ENCODE measurements at regions not wholly inside any gene's neighbourhood (a gene's known extent, or its start where the extent isn't known, plus 50 kb on each side); places are given as distances from the start of the nearest gene placed in this dataset.

DNA sequence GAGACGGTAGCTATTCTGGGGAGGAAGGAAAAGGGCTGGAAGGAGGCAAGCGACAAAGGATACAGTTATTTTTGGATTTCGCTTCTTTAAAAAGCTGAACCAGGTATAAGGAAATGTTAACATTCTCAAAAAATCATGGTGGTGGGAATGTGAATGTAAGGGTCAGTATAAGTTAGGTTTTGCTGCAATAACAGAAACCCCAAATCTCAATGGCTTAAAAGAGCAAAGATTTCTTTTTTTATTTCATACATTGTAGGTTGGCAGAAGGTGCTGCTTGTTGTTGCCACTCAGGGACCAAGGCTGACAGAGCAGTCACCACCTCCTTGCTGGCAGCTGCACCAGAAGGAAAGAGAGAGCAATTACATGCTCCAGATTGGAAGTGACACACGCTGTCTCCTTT lies 176.3 kb upstream of the LPP start:
- Mint-ChIP-seq H3K36me3 (ENCODE audit: low read depth) (peaks cover 4% of the 10 kb centered on the region; the same call in 1 of the 2 replicates), H3K27ac (no peak overlapping the region), H3K4me1 (ENCODE audit: low read depth) (peaks cover 21% of the 10 kb centered on the region), H3K9me3 (peaks cover 4% of the 10 kb centered on the region), H3K4me3 (no peak overlapping the region), H3K27me3 (ENCODE audit: insufficient read depth) (no peaks in the 10 kb centered on the region)
- no peak for DNase-seq
- TF ChIP-seq, protein P1, sequence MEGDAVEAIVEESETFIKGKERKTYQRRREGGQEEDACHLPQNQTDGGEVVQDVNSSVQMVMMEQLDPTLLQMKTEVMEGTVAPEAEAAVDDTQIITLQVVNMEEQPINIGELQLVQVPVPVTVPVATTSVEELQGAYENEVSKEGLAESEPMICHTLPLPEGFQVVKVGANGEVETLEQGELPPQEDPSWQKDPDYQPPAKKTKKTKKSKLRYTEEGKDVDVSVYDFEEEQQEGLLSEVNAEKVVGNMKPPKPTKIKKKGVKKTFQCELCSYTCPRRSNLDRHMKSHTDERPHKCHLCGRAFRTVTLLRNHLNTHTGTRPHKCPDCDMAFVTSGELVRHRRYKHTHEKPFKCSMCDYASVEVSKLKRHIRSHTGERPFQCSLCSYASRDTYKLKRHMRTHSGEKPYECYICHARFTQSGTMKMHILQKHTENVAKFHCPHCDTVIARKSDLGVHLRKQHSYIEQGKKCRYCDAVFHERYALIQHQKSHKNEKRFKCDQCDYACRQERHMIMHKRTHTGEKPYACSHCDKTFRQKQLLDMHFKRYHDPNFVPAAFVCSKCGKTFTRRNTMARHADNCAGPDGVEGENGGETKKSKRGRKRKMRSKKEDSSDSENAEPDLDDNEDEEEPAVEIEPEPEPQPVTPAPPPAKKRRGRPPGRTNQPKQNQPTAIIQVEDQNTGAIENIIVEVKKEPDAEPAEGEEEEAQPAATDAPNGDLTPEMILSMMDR (IDR thresholded peaks at IDR 0.05) = no peak

- TF ChIP-seq, protein P1 (IDR thresholded peaks at IDR 0.05) = no peak
Measured at GRCh38 chr3:187978433-187979011, 175.4 kb upstream of the LPP start.

DNA sequence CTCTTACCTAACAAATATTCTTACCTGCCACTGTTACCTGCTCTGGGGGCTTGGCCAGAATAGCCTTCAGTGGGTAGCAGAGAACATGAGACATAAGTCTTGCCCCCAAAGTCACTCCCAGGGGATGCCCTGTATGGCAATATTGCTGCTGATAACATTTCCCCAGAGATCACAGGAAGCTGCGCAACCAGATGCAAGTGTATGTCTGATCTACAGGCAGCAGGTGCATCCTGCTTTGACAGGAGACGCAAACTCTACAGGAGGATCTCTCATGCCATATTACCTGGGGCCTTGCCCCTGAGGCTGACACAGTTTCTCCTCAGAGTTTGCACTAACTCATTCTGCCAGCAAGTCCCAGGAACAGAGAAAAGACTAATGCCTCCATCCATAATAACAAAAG lies 174.4 kb upstream of the LPP start:
- no peak overlapping the region for H3K4me3 Mint-ChIP-seq
- H3K27ac Mint-ChIP-seq = no peak overlapping the region
- peaks cover 4% of the 10 kb centered on the region for H3K9me3 Mint-ChIP-seq
- no peaks in the 10 kb centered on the region for H3K27me3 Mint-ChIP-seq (ENCODE audit: insufficient read depth)
- peaks cover 4% of the 10 kb centered on the region; the same call in 1 of the 2 replicates for H3K36me3 Mint-ChIP-seq (ENCODE audit: low read depth)
- TF ChIP-seq, protein P1 (IDR thresholded peaks at IDR 0.05) = no peak
- peaks cover 22% of the 10 kb centered on the region for H3K4me1 Mint-ChIP-seq (ENCODE audit: low read depth)
- no peak for DNase-seq

More at GRCh38 chr3:187978433-187979011, 175.4 kb upstream of the LPP start:
- no peaks in the 10 kb centered on the region for H3K27me3 Mint-ChIP-seq (ENCODE audit: insufficient read depth)
- H3K4me1 Mint-ChIP-seq (ENCODE audit: low read depth) = peaks cover 21% of the 10 kb centered on the region
- H3K9me3 Mint-ChIP-seq = peaks cover 4% of the 10 kb centered on the region
- H3K4me3 Mint-ChIP-seq = no peak overlapping the region
- H3K27ac Mint-ChIP-seq = no peak overlapping the region
- H3K36me3 Mint-ChIP-seq (ENCODE audit: low read depth) = peaks cover 4% of the 10 kb centered on the region; the same call in 1 of the 2 replicates
- DNase-seq = no peak

- Mint-ChIP-seq H3K27me3 (ENCODE audit: insufficient read depth) (no peaks in the 10 kb centered on the region), H3K4me1 (ENCODE audit: low read depth) (peaks cover 23% of the 10 kb centered on the region), H3K9me3 (peaks cover 4% of the 10 kb centered on the region), H3K36me3 (ENCODE audit: low read depth) (peaks cover 4% of the 10 kb centered on the region; the same call in 1 of the 2 replicates), H3K27ac (no peak overlapping the region), H3K4me3 (no peak overlapping the region)
- DNase-seq = no peak
- TF ChIP-seq, protein P1 (IDR thresholded peaks at IDR 0.05) = no peak
Measured at GRCh38 chr3:187980861-187981260, 173.1 kb upstream of the LPP start.

- Mint-ChIP-seq H3K9me3 (peaks cover 4% of the 10 kb centered on the region), H3K4me1 (ENCODE audit: low read depth) (peaks cover 27% of the 10 kb centered on the region), H3K27me3 (ENCODE audit: insufficient read depth) (no peaks in the 10 kb centered on the region), H3K4me3 (no peak overlapping the region), H3K36me3 (ENCODE audit: low read depth) (peaks cover 4% of the 10 kb centered on the region; the same call in 1 of the 2 replicates), H3K27ac (no peak overlapping the region)
- TF ChIP-seq, protein P1 (IDR thresholded peaks at IDR 0.05) = no peak
- DNase-seq = no peak
Measured at GRCh38 chr3:187982142-187982541, 171.8 kb upstream of the LPP start.
